GM13977 (cell line): ENCODE measurements at regions not wholly inside any gene's neighbourhood (a gene's known extent, or its start where the extent isn't known, plus 50 kb on each side); places are given as distances from the start of the nearest gene placed in this dataset.
"Not testable (repeated sequence)": the region's sequence is repeated elsewhere in the genome, so short reads cannot be mapped to it uniquely, and the experiment has no call there.

Source experiments
- DNase-seq: peaks from one replicate; pipeline ENCODE4 v3.0.0; 2012; ENCODE audit warnings: low spot score
- in situ Hi-C: fragments of 300-500 bp; cut with MboI; formaldehyde crosslinking; loops from one replicate; pipeline ENCODE4 v1.12.0; 2022; ENCODE audit warnings: low sequenced_read_pairs, low pct_unique_long_range_greater_than_20kb, mixed read lengths, inconsistent platforms; ENCODE audit not compliant: unreplicated experiment
- TF ChIP-seq, protein P1 (sequence below): IDR thresholded peaks from 2 replicates; pipeline ENCODE4 v1.5.1; 2012; ENCODE audit warnings: mild to moderate bottlenecking, control low read depth; ENCODE audit not compliant: insufficient read depth; ENCODE audit errors: extremely low read depth, missing control alignments

DNA sequence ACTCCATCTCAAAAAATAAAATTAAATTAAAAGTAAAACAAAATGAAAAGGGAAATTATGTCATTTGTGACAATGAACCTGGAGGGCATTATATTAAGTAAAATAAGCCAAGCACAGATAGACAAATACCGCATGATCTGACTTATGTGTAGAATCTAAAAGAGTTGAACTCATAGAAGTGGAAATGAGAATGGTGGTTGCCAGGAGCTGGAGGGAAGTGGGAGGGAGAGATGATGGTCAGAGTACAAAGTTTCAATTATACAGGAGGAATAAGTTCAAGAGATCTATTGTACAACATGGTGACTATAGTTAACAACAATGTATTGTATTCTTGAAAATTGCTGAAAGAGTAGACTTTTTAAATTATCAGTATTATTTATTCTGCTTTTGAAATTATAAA, 183.4 kb downstream of the ID4 start:
- in situ Hi-C loops: no loop called here
- TF ChIP-seq, protein P1, sequence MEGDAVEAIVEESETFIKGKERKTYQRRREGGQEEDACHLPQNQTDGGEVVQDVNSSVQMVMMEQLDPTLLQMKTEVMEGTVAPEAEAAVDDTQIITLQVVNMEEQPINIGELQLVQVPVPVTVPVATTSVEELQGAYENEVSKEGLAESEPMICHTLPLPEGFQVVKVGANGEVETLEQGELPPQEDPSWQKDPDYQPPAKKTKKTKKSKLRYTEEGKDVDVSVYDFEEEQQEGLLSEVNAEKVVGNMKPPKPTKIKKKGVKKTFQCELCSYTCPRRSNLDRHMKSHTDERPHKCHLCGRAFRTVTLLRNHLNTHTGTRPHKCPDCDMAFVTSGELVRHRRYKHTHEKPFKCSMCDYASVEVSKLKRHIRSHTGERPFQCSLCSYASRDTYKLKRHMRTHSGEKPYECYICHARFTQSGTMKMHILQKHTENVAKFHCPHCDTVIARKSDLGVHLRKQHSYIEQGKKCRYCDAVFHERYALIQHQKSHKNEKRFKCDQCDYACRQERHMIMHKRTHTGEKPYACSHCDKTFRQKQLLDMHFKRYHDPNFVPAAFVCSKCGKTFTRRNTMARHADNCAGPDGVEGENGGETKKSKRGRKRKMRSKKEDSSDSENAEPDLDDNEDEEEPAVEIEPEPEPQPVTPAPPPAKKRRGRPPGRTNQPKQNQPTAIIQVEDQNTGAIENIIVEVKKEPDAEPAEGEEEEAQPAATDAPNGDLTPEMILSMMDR: no peak

DNA sequence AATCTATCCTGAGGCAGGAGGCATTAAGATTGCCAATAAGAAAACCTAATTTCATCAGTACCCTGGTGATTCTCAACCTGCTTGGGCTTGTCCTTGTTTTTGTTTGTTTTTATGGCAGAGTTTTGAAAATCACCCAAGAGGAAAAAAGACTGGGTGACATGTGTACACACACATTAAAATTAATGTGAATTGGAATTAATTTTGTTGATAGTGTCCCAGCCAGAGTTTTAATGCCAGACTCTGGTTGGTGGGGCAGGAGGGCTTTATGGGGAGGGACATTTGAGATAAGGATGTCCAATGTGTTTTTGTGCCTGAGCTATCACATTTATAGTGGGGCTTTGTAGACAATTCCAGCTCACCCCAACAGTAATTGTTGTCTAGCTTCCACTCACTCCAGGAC, 184.6 kb downstream of the ID4 start:
- DNase-seq: no peak
- in situ Hi-C loops: no loop called here
- TF ChIP-seq, protein P1: no peak

More for the DNA sequence above, 183.4 kb downstream of the ID4 start:
- DNase-seq: no peak

DNA sequence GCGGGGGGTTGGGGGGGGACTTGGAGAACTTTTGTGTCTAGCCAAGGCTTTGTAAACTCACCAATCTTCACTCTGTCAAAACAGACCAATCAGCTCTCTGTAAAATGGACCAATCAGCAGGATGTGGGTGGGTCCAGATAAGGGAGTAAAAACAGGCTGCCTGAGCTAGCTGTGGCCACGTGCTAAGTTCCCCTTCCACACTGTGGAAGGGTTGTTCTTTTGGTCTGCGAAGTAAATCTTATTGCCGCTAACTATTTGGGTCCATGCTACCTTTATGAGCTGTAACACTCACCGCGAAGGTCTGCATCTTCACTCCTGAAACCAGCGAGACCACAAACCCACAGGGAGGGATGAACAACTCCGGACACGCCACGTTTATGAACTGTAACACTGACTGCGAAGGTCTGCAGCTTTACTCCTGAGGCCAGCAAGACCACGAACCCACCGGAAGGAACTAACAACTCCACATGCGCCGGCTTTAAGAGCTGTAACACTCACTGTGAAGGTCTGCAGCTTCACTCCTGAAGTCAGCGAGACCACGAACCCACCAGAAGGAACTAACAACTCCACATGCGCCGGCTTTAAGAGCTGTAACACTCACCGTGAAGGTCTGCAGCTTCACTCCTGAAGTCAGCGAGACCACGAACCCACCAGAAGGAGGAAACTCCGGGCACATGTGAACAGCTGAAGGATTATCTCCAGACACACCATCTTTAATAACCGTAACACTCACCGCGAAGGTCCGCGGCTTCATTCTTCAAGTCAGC, 186.6 kb downstream of the ID4 start:
- in situ Hi-C loops, DNase-seq: not testable (repeated sequence)

DNA sequence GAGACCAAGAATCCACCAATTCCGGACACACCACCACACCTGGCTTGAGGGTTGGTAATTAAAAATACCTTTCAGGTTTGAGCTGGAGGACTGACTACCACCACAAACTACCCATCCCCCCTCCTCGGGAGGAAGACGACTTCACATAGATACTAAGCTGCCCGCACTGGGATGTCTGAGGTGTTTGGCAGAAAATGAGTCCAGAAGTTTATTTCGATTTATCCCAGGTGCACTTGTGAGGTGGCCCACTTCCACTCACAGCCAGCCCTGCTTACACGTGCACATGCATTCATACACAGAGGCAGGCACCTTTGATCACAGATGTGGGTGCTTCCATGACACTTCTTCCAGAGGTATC, 187.1 kb downstream of the ID4 start:
- TF ChIP-seq, protein P1: no peak
- in situ Hi-C loops: no loop called here
- DNase-seq: no peak

DNA sequence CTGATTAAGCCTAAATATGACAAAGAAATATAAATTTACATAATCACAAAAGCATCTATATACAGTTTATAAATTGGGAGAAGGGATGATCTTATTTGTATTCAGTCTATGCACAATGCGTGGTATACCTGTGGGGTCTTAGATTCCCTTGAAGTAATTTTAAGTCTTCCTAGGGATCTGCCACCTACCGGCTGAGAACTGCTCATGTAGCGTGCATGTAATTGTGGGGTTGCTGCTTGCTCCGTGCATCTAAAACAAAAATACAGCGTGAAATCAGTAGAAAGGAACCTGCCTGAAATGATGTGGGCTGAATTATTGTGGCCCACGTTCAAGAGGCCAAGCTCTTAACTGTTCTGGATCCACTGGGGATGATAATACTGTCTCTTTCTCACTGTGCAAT, 187.3 kb downstream of the MBOAT1 start:
- in situ Hi-C loops: loop anchor here (25.0 kb wide), 1 partner anchor 1413 kb away; no protein-coding TSS in a partner anchor
- no peak for DNase-seq
- TF ChIP-seq, protein P1: no peak

DNA sequence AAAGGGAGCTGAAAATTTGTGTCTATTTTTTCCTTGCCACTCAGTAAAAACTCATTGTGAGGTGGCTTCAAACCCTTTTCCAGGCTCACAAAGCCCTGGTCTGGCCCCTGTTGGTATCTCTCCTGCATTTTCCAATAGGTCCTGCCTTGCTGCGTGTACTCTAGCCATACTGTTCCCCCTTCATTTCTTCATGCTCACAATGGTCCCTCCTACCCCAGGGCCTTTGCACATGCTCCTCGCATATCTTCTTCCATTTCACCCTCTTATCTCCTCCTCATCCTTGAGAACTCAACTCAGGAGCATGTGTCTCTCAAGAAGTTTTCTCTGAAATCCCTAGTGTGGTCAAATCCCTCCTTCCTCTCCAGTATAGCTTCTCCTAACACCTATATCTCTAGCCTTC, 186.6 kb downstream of the MBOAT1 start:
- DNase-seq: no peak
- in situ Hi-C loops: loop anchor here (25.0 kb wide), 1 partner anchor 1413 kb away; no protein-coding TSS in a partner anchor
- TF ChIP-seq, protein P1: no peak

DNA sequence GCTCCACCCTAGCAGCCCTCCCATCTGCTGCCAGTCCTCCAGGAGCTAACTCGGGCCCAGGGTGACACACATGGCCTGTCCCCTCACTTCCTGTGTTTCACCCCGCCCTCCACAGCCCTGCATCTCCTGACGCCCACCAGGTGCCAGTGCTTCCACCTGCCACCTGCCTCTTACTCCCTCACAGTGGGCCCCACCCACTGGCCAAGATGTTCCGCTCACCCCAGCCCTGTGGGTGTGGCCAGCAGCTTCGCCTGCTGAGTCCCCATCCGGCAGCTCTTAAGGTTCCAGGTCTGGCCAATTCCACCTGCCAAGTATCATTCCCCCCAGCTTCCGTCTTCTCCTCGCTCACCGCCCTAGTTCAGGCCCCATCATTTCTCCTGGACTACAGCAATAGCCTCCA, 184.1 kb downstream of the MBOAT1 start:
- DNase-seq: no peak
- in situ Hi-C loops: loop anchor here (25.0 kb wide), 1 partner anchor 1416 kb away; no protein-coding TSS in a partner anchor
- TF ChIP-seq, protein P1: no peak
